Neural cell (in vitro differentiated cells): ENCODE measurements at regions not wholly inside any gene's neighbourhood (a gene's known extent, or its start where the extent isn't known, plus 50 kb on each side); places are given as distances from the start of the nearest gene placed in this dataset.

Experiments used
- H2AFZ ChIP-seq: fragments of 200-600, 300-800 bp; sonication (generic), shearing (Covaris generic); 2 replicates; pipeline ENCODE4 v1.6.0; 2014; ENCODE audit warnings: low read depth, mild to moderate bottlenecking, antibody characterized with exemption, low read length, moderate library complexity
- H3F3A ChIP-seq: fragments of 200-600 bp; shearing (Covaris generic); 2 replicates; pipeline ENCODE4 v1.6.1; 2016; ENCODE audit warnings: mild to moderate bottlenecking, moderate library complexity, mixed read lengths, antibody characterized with exemption, low read length; ENCODE audit not compliant: insufficient read depth, poor library complexity, severe bottlenecking
- H3K27ac ChIP-seq: fragments of 200-600, 300-800 bp; sonication (generic), shearing (Covaris generic); 2 replicates; pipeline ENCODE4 v1.5.1; 2014; ENCODE audit warnings: mild to moderate bottlenecking, low read length, moderate library complexity
- H3K27me3 ChIP-seq: fragments of 300-800, 200-600 bp; sonication (generic), shearing (Covaris generic); 2 replicates; pipeline ENCODE4 v1.6.0; 2014; ENCODE audit warnings: mild to moderate bottlenecking, low read depth, low read length, moderate library complexity; ENCODE audit not compliant: insufficient read depth
- H3K36me3 ChIP-seq: fragments of 300-800, 200-600 bp; sonication (generic), shearing (Covaris generic); 2 replicates; pipeline ENCODE4 v1.5.1; 2014; ENCODE audit warnings: mild to moderate bottlenecking, antibody characterized with exemption, low read length, moderate library complexity; ENCODE audit not compliant: insufficient read depth
- H3K4me2 ChIP-seq: fragments of 300-800, 200-600 bp; sonication (generic), shearing (Covaris generic); 2 replicates; pipeline ENCODE4 v1.6.0; 2014; ENCODE audit warnings: mild to moderate bottlenecking, low read length
- H3K4me3 ChIP-seq: fragments of 300-800, 200-600 bp; sonication (generic), shearing (Covaris generic); 2 replicates; pipeline ENCODE4 v1.5.1; 2014; ENCODE audit warnings: mild to moderate bottlenecking, low read length, moderate library complexity
- H3K79me2 ChIP-seq: fragments of 200-600 bp; shearing (Covaris generic); replicated peaks from 2 replicates; pipeline ENCODE4 v1.6.0; 2014; ENCODE audit warnings: mild to moderate bottlenecking, low read length, moderate library complexity; ENCODE audit not compliant: insufficient read depth
- H3K9ac ChIP-seq: fragments of 300-800, 200-600 bp; sonication (generic), shearing (Covaris generic); 2 replicates; pipeline ENCODE4 v1.6.1; 2016; ENCODE audit warnings: mild to moderate bottlenecking, low read length, mixed read lengths
- H3K9me2 ChIP-seq: fragments of 200-600 bp; shearing (Covaris generic); 2 replicates; pipeline ENCODE4 v1.6.1; 2016; ENCODE audit warnings: mild to moderate bottlenecking, low read length, mixed read lengths; ENCODE audit not compliant: insufficient read depth
- H3K9me3 ChIP-seq: fragments of 200-600, 300-800 bp; sonication (generic), shearing (Covaris generic); 2 replicates; pipeline ENCODE4 v1.6.1; 2016; ENCODE audit warnings: mild to moderate bottlenecking, mixed run types, low read length, moderate library complexity, mixed read lengths
- H4K20me1 ChIP-seq: fragments of 200-600 bp; shearing (Covaris generic); 2 replicates; pipeline ENCODE4 v1.6.1; 2016; ENCODE audit warnings: mild to moderate bottlenecking, mixed run types; ENCODE audit not compliant: insufficient read depth
- EP300 ChIP-seq: fragments of 450-650 bp; conservative IDR thresholded peaks from 2 replicates; pipeline ENCODE4 v1.6.1; 2014; ENCODE audit warnings: antibody characterized with exemption, mild to moderate bottlenecking, moderate library complexity; ENCODE audit not compliant: poor library complexity, severe bottlenecking
- EZH2 ChIP-seq: fragments of 200-600, 300-800 bp; shearing (Covaris generic), sonication (generic); IDR thresholded peaks from 2 replicates; pipeline ENCODE4 v1.6.1; 2014; ENCODE audit warnings: antibody characterized with exemption, low read length, borderline replicate concordance, mild to moderate bottlenecking; ENCODE audit not compliant: insufficient read depth, poor library complexity, severe bottlenecking
- MXI1 ChIP-seq: fragments of 450-650 bp; conservative IDR thresholded peaks from 2 replicates; pipeline ENCODE4 v1.6.1; 2014; ENCODE audit warnings: antibody characterized with exemption, mild to moderate bottlenecking; ENCODE audit not compliant: poor library complexity, severe bottlenecking
- POLR2AphosphoS5 ChIP-seq: IDR thresholded peaks from 2 replicates; pipeline ENCODE4 v1.6.1; 2012
- RAD21 ChIP-seq: fragments of 450-650 bp; conservative IDR thresholded peaks from 2 replicates; pipeline ENCODE4 v1.6.1; 2014; ENCODE audit warnings: antibody characterized with exemption, mild to moderate bottlenecking, moderate library complexity
- SMC3 ChIP-seq: fragments of 450-650 bp; conservative IDR thresholded peaks from 2 replicates; pipeline ENCODE4 v1.6.1; 2014; ENCODE audit warnings: antibody characterized with exemption, mild to moderate bottlenecking, moderate library complexity; ENCODE audit not compliant: poor library complexity
- TAF1 ChIP-seq: IDR thresholded peaks from 2 replicates; pipeline ENCODE4 v1.6.1; 2012; ENCODE audit warnings: low read depth
- TF ChIP-seq, protein P1 (sequence below): IDR thresholded peaks from 2 replicates; pipeline ENCODE4 v1.6.1; 2012; ENCODE audit warnings: borderline replicate concordance
- TF ChIP-seq, protein P2 (sequence below): fragments of 450-650 bp; IDR thresholded peaks from 2 replicates; pipeline ENCODE4 v1.5.1; 2014; ENCODE audit warnings: antibody characterized with exemption, mild to moderate bottlenecking, moderate library complexity; ENCODE audit not compliant: poor library complexity, severe bottlenecking

DNA sequence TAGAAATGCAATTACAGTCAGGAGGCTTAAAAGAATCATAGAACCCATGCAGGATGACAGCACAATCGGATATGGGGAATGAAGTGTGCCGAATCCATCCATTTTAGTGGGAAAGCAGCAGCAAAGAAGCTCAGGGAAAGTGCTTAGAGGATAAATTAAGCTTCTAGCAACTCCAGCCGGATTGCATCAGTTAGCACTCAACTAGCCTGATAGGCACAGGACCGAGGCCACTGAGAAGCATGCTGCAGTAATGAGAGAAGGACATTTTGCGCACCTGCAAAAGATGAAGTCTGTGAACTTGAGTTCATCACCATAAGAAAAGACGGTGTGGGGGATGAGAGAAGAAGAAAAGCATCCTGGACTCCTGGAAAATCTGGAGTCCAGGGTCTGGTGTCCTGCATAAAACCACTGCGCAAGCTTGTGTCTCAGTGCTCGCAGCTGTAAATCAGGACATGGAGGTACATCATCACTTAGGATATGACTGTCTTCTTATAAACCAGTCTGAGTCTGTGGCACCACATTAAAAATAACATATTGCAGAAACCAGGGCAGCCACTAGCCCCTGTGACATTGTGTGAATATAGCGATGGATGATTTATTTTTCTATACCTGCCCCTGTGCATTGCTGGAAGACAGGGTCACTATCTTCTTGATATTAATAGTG, 665.5 kb upstream of the SOX11 start:
- H3F3A ChIP-seq, result peaks cover 8% of the 10 kb centered on the region
- H3K9me2 ChIP-seq, result no peaks in the 10 kb centered on the region
- no peaks in the 10 kb centered on the region for H3K79me2 ChIP-seq
- no peaks in the 10 kb centered on the region for H4K20me1 ChIP-seq
- H3K36me3 ChIP-seq, result no peaks in the 10 kb centered on the region
- no peak overlapping the region for H3K4me2 ChIP-seq
- no peak overlapping the region for H3K9ac ChIP-seq
- TF ChIP-seq EZH2, result no peak
- TF ChIP-seq RAD21, result no peak
- TF ChIP-seq, protein P1, sequence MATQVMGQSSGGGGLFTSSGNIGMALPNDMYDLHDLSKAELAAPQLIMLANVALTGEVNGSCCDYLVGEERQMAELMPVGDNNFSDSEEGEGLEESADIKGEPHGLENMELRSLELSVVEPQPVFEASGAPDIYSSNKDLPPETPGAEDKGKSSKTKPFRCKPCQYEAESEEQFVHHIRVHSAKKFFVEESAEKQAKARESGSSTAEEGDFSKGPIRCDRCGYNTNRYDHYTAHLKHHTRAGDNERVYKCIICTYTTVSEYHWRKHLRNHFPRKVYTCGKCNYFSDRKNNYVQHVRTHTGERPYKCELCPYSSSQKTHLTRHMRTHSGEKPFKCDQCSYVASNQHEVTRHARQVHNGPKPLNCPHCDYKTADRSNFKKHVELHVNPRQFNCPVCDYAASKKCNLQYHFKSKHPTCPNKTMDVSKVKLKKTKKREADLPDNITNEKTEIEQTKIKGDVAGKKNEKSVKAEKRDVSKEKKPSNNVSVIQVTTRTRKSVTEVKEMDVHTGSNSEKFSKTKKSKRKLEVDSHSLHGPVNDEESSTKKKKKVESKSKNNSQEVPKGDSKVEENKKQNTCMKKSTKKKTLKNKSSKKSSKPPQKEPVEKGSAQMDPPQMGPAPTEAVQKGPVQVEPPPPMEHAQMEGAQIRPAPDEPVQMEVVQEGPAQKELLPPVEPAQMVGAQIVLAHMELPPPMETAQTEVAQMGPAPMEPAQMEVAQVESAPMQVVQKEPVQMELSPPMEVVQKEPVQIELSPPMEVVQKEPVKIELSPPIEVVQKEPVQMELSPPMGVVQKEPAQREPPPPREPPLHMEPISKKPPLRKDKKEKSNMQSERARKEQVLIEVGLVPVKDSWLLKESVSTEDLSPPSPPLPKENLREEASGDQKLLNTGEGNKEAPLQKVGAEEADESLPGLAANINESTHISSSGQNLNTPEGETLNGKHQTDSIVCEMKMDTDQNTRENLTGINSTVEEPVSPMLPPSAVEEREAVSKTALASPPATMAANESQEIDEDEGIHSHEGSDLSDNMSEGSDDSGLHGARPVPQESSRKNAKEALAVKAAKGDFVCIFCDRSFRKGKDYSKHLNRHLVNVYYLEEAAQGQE, result no peak
- no peak for TF ChIP-seq EP300
- TF ChIP-seq MXI1, result no peak
- no peak for TF ChIP-seq SMC3
- TF ChIP-seq, protein P2, sequence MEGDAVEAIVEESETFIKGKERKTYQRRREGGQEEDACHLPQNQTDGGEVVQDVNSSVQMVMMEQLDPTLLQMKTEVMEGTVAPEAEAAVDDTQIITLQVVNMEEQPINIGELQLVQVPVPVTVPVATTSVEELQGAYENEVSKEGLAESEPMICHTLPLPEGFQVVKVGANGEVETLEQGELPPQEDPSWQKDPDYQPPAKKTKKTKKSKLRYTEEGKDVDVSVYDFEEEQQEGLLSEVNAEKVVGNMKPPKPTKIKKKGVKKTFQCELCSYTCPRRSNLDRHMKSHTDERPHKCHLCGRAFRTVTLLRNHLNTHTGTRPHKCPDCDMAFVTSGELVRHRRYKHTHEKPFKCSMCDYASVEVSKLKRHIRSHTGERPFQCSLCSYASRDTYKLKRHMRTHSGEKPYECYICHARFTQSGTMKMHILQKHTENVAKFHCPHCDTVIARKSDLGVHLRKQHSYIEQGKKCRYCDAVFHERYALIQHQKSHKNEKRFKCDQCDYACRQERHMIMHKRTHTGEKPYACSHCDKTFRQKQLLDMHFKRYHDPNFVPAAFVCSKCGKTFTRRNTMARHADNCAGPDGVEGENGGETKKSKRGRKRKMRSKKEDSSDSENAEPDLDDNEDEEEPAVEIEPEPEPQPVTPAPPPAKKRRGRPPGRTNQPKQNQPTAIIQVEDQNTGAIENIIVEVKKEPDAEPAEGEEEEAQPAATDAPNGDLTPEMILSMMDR, result no peak
- no peak for TF ChIP-seq POLR2AphosphoS5
- TF ChIP-seq TAF1, result no peak
- H2AFZ ChIP-seq, result no peak overlapping the region
- H3K9me3 ChIP-seq, result peaks cover 5% of the 10 kb centered on the region
- H3K27me3 ChIP-seq, result no peaks in the 10 kb centered on the region
- H3K27ac ChIP-seq, result no peak overlapping the region
- no peak overlapping the region for H3K4me3 ChIP-seq

DNA sequence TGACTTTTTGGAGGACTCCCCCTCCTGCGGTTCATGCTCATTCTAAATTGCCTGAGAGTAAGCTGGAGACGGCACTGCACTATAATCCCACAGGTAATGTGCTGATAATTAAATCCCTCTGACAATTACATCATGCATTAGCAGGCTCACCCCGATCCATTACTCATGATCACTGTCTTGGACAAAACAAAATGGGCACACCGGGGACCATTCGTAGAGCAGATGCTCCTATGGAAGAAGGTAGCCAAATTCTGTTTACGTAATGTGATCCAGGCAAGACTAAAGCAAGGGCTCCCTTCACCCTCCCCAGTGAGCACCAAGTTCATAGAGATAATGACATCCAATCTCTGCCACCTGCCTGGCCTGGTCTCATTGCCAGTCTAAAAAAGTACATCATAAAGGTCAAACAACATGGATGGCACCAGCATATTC, 657.1 kb upstream of the SOX11 start:
- H4K20me1 ChIP-seq, result no peaks in the 10 kb centered on the region
- no peaks in the 10 kb centered on the region for H3K9me2 ChIP-seq
- no peak overlapping the region for H3K4me2 ChIP-seq
- no peaks in the 10 kb centered on the region for H3K27me3 ChIP-seq
- no peak overlapping the region for H3K4me3 ChIP-seq
- no peak overlapping the region for H3K9ac ChIP-seq
- no peaks in the 10 kb centered on the region for H3K36me3 ChIP-seq
- H3K27ac ChIP-seq, result no peak overlapping the region
- TF ChIP-seq SMC3 (no peak), EP300 (no peak), EZH2 (no peak), RAD21 (no peak), MXI1 (no peak)
- TF ChIP-seq, protein P1, result no peak
- TF ChIP-seq, protein P2, result no peak
- no peaks in the 10 kb centered on the region for H3K9me3 ChIP-seq
- no peaks in the 10 kb centered on the region for H3K79me2 ChIP-seq
- H3F3A ChIP-seq, result no peaks in the 10 kb centered on the region
- no peak overlapping the region for H2AFZ ChIP-seq
